ENCODE measurements at regions not wholly inside any gene's neighbourhood (a gene's known extent, or its start where the extent isn't known, plus 50 kb on each side); places are given as distances from the start of the nearest gene placed in this dataset.

- no peak overlapping the region for H4K8ac ChIP-seq (replicated peaks; ENCODE audit: insufficient read length, low read depth, low read length)
- no peak overlapping the region for H2AK5ac ChIP-seq (ENCODE audit: insufficient read length, low read length)
- H3K9me3 Mint-ChIP-seq: peaks cover 2 to 6% of the 10 kb centered on the region in 2 experiments; a peak in 3 of 5 replicates
- H2BK120ac ChIP-seq (ENCODE audit: low read depth, low read length, poor library complexity, severe bottlenecking): no peak overlapping the region
- no peak overlapping the region for H2AFZ ChIP-seq (ENCODE audit: low read length)
- peaks cover 7% of the 10 kb centered on the region; the same call in 1 of the 2 replicates for H3K4me1 ChIP-seq (ENCODE audit: insufficient read depth, low read length)
- H3K23me2 ChIP-seq (ENCODE audit: insufficient read length, low read depth, low read length, poor library complexity, severe bottlenecking): no peaks in the 10 kb centered on the region
- no peaks in the 10 kb centered on the region for H3K9me3 ChIP-seq (ENCODE audit: control insufficient read depth, low read depth, low read length)
- no peak overlapping the region for H2BK15ac ChIP-seq (ENCODE audit: low read depth, low read length)
- peaks cover 20% of the 10 kb centered on the region for H3K27me3 Mint-ChIP-seq (ENCODE audit: low read depth)
- H2BK5ac ChIP-seq (ENCODE audit: insufficient read length, low read length): no peak overlapping the region
- WGBS (ENCODE audit: extremely low coverage, insufficient read length, low lambda C conversion rate): no CpG with 5 or more reads among the region's 32 CpGs
- no peak overlapping the region for H3K9ac ChIP-seq (ENCODE audit: extremely low read depth, insufficient read length, low read length)
- H3K27ac Mint-ChIP-seq: no peak overlapping the region; a peak in 1 of 7 replicates
- peak overlapping the region; percentile 39 for H3K18ac ChIP-seq (ENCODE audit: insufficient read length, low read depth, low read length)
- H3K27ac ChIP-seq (ENCODE audit: insufficient read length, low read depth, low read length): no peak overlapping the region
- peak; percentile 91 for DNase-seq
- H2BK20ac ChIP-seq (ENCODE audit: low read depth, low read length, poor library complexity, severe bottlenecking): no peak overlapping the region
- no peak overlapping the region for H2BK12ac ChIP-seq (ENCODE audit: insufficient read length, low read depth, low read length)
- no peaks in the 10 kb centered on the region for H3K79me2 ChIP-seq (ENCODE audit: insufficient read depth, low read length)
- no peaks in the 10 kb centered on the region for H3K27me3 ChIP-seq (ENCODE audit: insufficient read depth, low read length)
- no peaks in the 10 kb centered on the region for H3K36me3 Mint-ChIP-seq (ENCODE audit: insufficient read depth in 1 of 3, low read depth in 3 of 3)
- no peak overlapping the region for H3K56ac ChIP-seq (ENCODE audit: insufficient read length, low read depth, low read length)
- peaks cover 38 to 48% of the 10 kb centered on the region in 2 experiments for H3K4me1 Mint-ChIP-seq
- H3K4me2 ChIP-seq (ENCODE audit: insufficient read depth, insufficient read length, low read length): peak overlapping the region; percentile 6
- H4K20me1 ChIP-seq (ENCODE audit: control insufficient read depth, insufficient read depth, insufficient read length): no peaks in the 10 kb centered on the region
- no peak overlapping the region; the same call in 1 of the 2 replicates for H3K14ac ChIP-seq (ENCODE audit: insufficient read depth, low read length)
- no peaks in the 10 kb centered on the region for H3K79me1 ChIP-seq (ENCODE audit: insufficient read depth, low read depth, low read length, poor library complexity, severe bottlenecking)
- TF ChIP-seq, protein P1, sequence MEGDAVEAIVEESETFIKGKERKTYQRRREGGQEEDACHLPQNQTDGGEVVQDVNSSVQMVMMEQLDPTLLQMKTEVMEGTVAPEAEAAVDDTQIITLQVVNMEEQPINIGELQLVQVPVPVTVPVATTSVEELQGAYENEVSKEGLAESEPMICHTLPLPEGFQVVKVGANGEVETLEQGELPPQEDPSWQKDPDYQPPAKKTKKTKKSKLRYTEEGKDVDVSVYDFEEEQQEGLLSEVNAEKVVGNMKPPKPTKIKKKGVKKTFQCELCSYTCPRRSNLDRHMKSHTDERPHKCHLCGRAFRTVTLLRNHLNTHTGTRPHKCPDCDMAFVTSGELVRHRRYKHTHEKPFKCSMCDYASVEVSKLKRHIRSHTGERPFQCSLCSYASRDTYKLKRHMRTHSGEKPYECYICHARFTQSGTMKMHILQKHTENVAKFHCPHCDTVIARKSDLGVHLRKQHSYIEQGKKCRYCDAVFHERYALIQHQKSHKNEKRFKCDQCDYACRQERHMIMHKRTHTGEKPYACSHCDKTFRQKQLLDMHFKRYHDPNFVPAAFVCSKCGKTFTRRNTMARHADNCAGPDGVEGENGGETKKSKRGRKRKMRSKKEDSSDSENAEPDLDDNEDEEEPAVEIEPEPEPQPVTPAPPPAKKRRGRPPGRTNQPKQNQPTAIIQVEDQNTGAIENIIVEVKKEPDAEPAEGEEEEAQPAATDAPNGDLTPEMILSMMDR (conservative IDR thresholded peaks at IDR 0.05): peak; percentile 100
- no peak overlapping the region for H4K91ac ChIP-seq (ENCODE audit: insufficient read length, low read depth, low read length)
- H3K4me3 Mint-ChIP-seq: no peak overlapping the region; a peak in 2 of 5 replicates
- no peak overlapping the region for H3K23ac ChIP-seq (ENCODE audit: insufficient read length, low read depth, low read length)
- H4K5ac ChIP-seq (ENCODE audit: insufficient read length, low read depth, low read length): no peak overlapping the region
- no peak overlapping the region for H3K4ac ChIP-seq (ENCODE audit: low read depth, low read length)
- H3T11ph ChIP-seq (ENCODE audit: low read length): no peak overlapping the region
Observed at GRCh38 chr15:77543159-77543882, 89.4 kb downstream of the LINGO1 start.

Measured in H9 (cell line).